Fibroblast of villous mesenchyme (primary cell): ENCODE measurements at regions not wholly inside any gene's neighbourhood (a gene's known extent, or its start where the extent isn't known, plus 50 kb on each side); places are given as distances from the start of the nearest gene placed in this dataset.

Experiments
- DNase-seq: peaks from one replicate; pipeline ENCODE4 v3.0.0-alpha.2; 2010; ENCODE audit warnings: low read depth
- H3K4me3 ChIP-seq: 2 replicates; pipeline ENCODE4 v1.5.1; 2011; ENCODE audit warnings: low read depth, mild to moderate bottlenecking, low read length
- CTCF ChIP-seq: IDR thresholded peaks from 2 replicates; pipeline ENCODE4 v1.5.1; 2012; ENCODE audit warnings: low read depth, mild to moderate bottlenecking, low read length; ENCODE audit not compliant: insufficient read depth

DNA sequence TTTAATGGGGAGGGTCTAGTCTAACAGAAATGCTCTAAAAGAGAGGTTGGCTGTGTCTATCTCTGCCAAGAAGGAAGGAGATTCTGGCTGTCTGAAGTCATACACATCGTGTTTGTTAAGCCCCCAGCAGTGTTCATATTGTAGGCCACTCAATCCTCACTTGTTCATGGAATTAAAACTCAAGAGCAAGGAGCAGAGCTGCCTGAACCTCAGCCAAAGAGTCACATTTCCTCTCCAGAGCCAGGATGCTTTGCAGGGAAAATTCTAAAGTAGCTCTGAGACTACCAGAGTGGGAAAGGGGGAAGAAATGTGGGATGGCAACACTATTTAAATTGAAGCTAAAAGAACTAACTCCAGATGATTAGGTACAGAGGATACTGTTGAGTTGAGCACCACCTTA is 190.7 kb upstream of the CXCR4 start:
- no peak for TF ChIP-seq CTCF
- no peak overlapping the region for H3K4me3 ChIP-seq
- no peak for DNase-seq

- no peak for TF ChIP-seq CTCF
Observed at GRCh38 chr2:136306836-136307235, 188.9 kb upstream of the CXCR4 start.

GRCh38 chr2:136305517-136306192 is 187.7 kb upstream of the CXCR4 start:
- H3K4me3 ChIP-seq, result no peak overlapping the region
- DNase-seq, result no peak
- no peak for TF ChIP-seq CTCF

More at GRCh38 chr2:136306836-136307235, 188.9 kb upstream of the CXCR4 start:
- no peak for DNase-seq
- H3K4me3 ChIP-seq, result no peak overlapping the region

- TF ChIP-seq CTCF, result no peak
- no peak overlapping the region for H3K4me3 ChIP-seq
- no peak for DNase-seq
Observed at GRCh38 chr2:136301006-136301405, 183.1 kb upstream of the CXCR4 start.

DNA sequence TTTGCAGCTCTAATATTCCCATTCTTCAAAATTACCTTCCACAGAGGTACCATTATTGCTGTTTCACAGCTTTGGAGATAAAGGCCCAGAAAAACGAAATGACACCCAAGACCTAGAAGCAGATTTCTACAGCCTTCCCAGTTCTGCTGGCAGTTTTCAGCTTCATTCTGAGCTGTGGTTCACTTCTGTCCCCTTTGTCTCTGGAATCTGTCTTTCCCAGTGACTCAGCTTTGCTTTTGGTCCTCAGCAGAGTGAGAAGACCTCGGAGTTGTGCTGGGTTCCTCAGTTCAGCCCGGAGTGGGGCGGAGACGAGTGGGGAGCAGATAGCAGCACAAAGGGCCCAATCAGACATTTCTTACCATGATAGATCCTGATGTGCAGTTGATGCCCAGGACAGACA is 180.7 kb upstream of the CXCR4 start:
- H3K4me3 ChIP-seq, result no peak overlapping the region
- TF ChIP-seq CTCF, result no peak
- DNase-seq, result no peak

- no peak for TF ChIP-seq CTCF
- no peak for DNase-seq
- H3K4me3 ChIP-seq, result no peak overlapping the region
Observed at GRCh38 chr2:136297994-136298393, 180.0 kb upstream of the CXCR4 start.

- no peak for DNase-seq
- no peak for TF ChIP-seq CTCF
- H3K4me3 ChIP-seq, result no peak overlapping the region
Observed at GRCh38 chr2:136297312-136297711, 179.4 kb upstream of the CXCR4 start.
